ENCODE measurements at regions not wholly inside any gene's neighbourhood (a gene's known extent, or its start where the extent isn't known, plus 50 kb on each side); places are given as distances from the start of the nearest gene placed in this dataset.

GRCh38 chr3:127477396-127477795 is 113.1 kb downstream of the TPRA1 start:
- no peak for TF ChIP-seq POLR2A (IDR thresholded peaks at IDR 0.05)
- TF ChIP-seq CTCF (IDR thresholded peaks at IDR 0.05), result no peak

Data from uterus (tissue), 2 donors.